SU-DHL-6 (cell line): ENCODE measurements at regions not wholly inside any gene's neighbourhood (a gene's known extent, or its start where the extent isn't known, plus 50 kb on each side); places are given as distances from the start of the nearest gene placed in this dataset.

ENCODE experiments used
- H2AFZ ChIP-seq: fragments of 200-600 bp; sonication (generic); 2 replicates; pipeline ENCODE4 v1.6.1; 2014; ENCODE audit warnings: low read depth, mild to moderate bottlenecking, moderate library complexity, mixed read lengths, antibody characterized with exemption, low read length; ENCODE audit not compliant: severe bottlenecking
- H3F3A ChIP-seq: fragments of 200-600 bp; shearing (Covaris generic); 2 replicates; pipeline ENCODE4 v1.6.0; 2016; ENCODE audit warnings: antibody characterized with exemption, mild to moderate bottlenecking; ENCODE audit not compliant: insufficient read depth
- H3K27ac ChIP-seq: fragments of 200-600 bp; sonication (generic); 2 replicates; pipeline ENCODE4 v1.5.1; 2016; ENCODE audit warnings: low read depth, mild to moderate bottlenecking, low read length, moderate library complexity, mixed read lengths
- H3K27me3 ChIP-seq: fragments of 200-600 bp; sonication (generic), shearing (Covaris generic); 2 replicates; pipeline ENCODE4 v1.6.0; 2014; ENCODE audit warnings: mild to moderate bottlenecking, low read length
- H3K36me3 ChIP-seq: fragments of 200-600 bp; sonication (generic); 2 replicates; pipeline ENCODE4 v1.6.1; 2014; ENCODE audit warnings: mild to moderate bottlenecking, low read length, mixed read lengths
- H3K4me2 ChIP-seq: fragments of 300-600, 200-600 bp; shearing (Covaris generic), sonication (generic); 2 replicates; pipeline ENCODE4 v1.6.0; 2014; ENCODE audit warnings: low read length, low read depth, mild to moderate bottlenecking; ENCODE audit not compliant: poor library complexity, severe bottlenecking
- H3K4me3 ChIP-seq: fragments of 200-600 bp; sonication (generic); 2 replicates; pipeline ENCODE4 v1.5.1; 2014; ENCODE audit warnings: antibody characterized with exemption, low read length, mild to moderate bottlenecking, mixed read lengths; ENCODE audit not compliant: insufficient read depth, poor library complexity, severe bottlenecking
- H3K79me2 ChIP-seq: fragments of 200-600 bp; sonication (generic); 2 replicates; pipeline ENCODE4 v1.6.1; 2014; ENCODE audit warnings: mild to moderate bottlenecking, low read length, moderate library complexity; ENCODE audit not compliant: insufficient read depth
- H3K9ac ChIP-seq: fragments of 200-600 bp; sonication (generic); 2 replicates; pipeline ENCODE4 v1.7.0; 2014; ENCODE audit warnings: mild to moderate bottlenecking, low read length
- H3K9me2 ChIP-seq: fragments of 200-600 bp; sonication (generic); replicated peaks from 2 replicates; pipeline ENCODE4 v1.6.1; 2014; ENCODE audit warnings: low read length; ENCODE audit not compliant: insufficient read depth
- H3K9me3 ChIP-seq: fragments of 200-600 bp; sonication (generic); 2 replicates; pipeline ENCODE4 v1.6.1; 2014; ENCODE audit warnings: low read length, mixed read lengths; ENCODE audit not compliant: insufficient read depth
- H4K20me1 ChIP-seq: fragments of 200-600 bp; sonication (generic); 2 replicates; pipeline ENCODE4 v1.6.1; 2014; ENCODE audit warnings: low read depth, mild to moderate bottlenecking, antibody characterized with exemption, low read length, moderate library complexity, mixed read lengths
- EZH2phosphoT487 ChIP-seq: fragments of 200-600 bp; sonication (generic), shearing (Covaris generic); conservative IDR thresholded peaks from 2 replicates; pipeline ENCODE4 v1.6.1; 2018; ENCODE audit warnings: mild to moderate bottlenecking, antibody characterized with exemption, low read length, moderate library complexity, mixed read lengths
- TF ChIP-seq, protein P1 (sequence below): fragments of 200-600 bp; sonication (generic); IDR thresholded peaks from one replicate; pipeline ENCODE4 v1.5.1; 2017; ENCODE audit warnings: antibody characterized with exemption, mild to moderate bottlenecking, low read length, moderate library complexity; ENCODE audit not compliant: insufficient read depth, poor library complexity, severe bottlenecking

DNA sequence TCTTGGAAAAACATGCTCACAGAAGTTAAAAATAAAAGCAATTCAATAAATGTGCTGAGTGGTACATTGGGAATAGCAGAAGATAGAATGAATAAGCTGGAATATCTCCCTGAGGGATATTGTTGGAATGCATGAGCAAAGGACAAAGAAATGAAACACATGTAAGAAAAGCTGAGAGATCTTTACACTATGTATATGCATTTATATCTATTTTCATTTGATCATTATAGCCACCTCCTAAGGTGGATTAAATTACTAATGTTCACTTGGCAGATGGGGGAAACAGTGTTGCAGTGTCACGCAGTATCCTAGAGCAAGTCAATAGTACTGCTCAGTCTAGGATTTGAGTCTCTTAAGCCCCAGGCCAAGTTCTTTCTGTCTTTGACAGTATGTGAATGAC lies 542.0 kb upstream of the MARCKS start:
- H3K9ac ChIP-seq = no peak overlapping the region
- H3K36me3 ChIP-seq = no peaks in the 10 kb centered on the region
- H3K27me3 ChIP-seq = no peaks in the 10 kb centered on the region
- no peak overlapping the region for H3K27ac ChIP-seq
- no peaks in the 10 kb centered on the region for H3K79me2 ChIP-seq
- H3K4me2 ChIP-seq = no peak overlapping the region
- H3K4me3 ChIP-seq = no peak overlapping the region
- H3K9me2 ChIP-seq = no peaks in the 10 kb centered on the region
- no peaks in the 10 kb centered on the region for H3K9me3 ChIP-seq
- no peaks in the 10 kb centered on the region for H4K20me1 ChIP-seq
- no peak for TF ChIP-seq EZH2phosphoT487
- TF ChIP-seq, protein P1, sequence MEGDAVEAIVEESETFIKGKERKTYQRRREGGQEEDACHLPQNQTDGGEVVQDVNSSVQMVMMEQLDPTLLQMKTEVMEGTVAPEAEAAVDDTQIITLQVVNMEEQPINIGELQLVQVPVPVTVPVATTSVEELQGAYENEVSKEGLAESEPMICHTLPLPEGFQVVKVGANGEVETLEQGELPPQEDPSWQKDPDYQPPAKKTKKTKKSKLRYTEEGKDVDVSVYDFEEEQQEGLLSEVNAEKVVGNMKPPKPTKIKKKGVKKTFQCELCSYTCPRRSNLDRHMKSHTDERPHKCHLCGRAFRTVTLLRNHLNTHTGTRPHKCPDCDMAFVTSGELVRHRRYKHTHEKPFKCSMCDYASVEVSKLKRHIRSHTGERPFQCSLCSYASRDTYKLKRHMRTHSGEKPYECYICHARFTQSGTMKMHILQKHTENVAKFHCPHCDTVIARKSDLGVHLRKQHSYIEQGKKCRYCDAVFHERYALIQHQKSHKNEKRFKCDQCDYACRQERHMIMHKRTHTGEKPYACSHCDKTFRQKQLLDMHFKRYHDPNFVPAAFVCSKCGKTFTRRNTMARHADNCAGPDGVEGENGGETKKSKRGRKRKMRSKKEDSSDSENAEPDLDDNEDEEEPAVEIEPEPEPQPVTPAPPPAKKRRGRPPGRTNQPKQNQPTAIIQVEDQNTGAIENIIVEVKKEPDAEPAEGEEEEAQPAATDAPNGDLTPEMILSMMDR = no peak
- H3F3A ChIP-seq = no peaks in the 10 kb centered on the region
- H2AFZ ChIP-seq = no peak overlapping the region

DNA sequence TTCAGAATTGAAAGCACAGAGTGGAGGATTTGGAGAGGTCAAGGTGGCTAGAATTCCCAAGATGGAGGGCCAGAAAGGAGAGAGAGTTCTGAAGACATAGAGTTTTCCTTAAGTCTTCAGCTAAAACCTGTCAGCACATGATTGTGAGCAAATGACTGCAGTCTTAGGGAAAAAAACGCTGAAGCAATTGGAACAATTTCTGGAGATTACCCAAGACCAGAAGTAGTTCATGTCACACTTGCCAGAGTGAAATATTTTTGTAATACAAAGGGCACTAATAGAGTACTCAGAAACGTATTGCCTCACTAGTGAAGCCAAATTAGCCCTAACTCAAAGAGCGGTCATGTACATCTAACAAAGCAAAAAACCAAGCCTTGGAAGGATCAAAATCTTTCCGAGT lies 541.3 kb upstream of the MARCKS start:
- H3K4me3 ChIP-seq = no peak overlapping the region

DNA sequence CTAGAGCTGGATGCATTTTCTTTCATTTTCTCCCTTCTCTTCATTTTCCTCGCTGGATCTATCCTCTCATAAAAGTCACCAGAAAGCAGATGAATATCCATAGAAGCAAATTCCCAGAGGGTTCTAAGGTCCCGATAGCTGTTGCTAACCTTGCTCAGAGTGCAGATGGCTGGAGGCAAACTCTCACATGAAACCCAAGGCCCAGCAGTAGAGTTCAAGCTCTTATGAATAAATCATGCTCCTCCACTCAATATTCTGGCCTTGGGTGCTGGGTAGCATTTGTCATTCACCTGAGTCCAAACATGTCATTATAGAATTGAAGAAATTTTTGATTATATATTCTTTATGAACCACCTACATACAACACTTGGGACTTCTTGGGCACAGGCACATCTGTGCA lies 539.7 kb upstream of the MARCKS start:
- Histone ChIP-seq H3F3A (no peaks in the 10 kb centered on the region), H3K4me3 (no peak overlapping the region), H3K27ac (no peak overlapping the region)

More for the DNA sequence above, 541.3 kb upstream of the MARCKS start:
- H3K79me2 ChIP-seq = no peaks in the 10 kb centered on the region
- H2AFZ ChIP-seq = no peak overlapping the region
- H3F3A ChIP-seq = no peaks in the 10 kb centered on the region
- H3K27me3 ChIP-seq = no peaks in the 10 kb centered on the region
- no peaks in the 10 kb centered on the region for H3K36me3 ChIP-seq
- no peaks in the 10 kb centered on the region for H4K20me1 ChIP-seq
- no peak overlapping the region for H3K4me2 ChIP-seq
- H3K27ac ChIP-seq = no peak overlapping the region
- H3K9ac ChIP-seq = no peak overlapping the region
- H3K9me3 ChIP-seq = no peaks in the 10 kb centered on the region
- H3K9me2 ChIP-seq = no peaks in the 10 kb centered on the region
- TF ChIP-seq, protein P1 = no peak
- TF ChIP-seq EZH2phosphoT487 = no peak

More for the DNA sequence above, 539.7 kb upstream of the MARCKS start:
- H3K27me3 ChIP-seq = no peaks in the 10 kb centered on the region
- no peak overlapping the region for H3K4me2 ChIP-seq
- H3K9ac ChIP-seq = no peak overlapping the region
- H3K9me3 ChIP-seq = no peaks in the 10 kb centered on the region
- H2AFZ ChIP-seq = no peak overlapping the region
- no peaks in the 10 kb centered on the region for H3K79me2 ChIP-seq
- TF ChIP-seq, protein P1 = no peak
- no peak for TF ChIP-seq EZH2phosphoT487
- H3K9me2 ChIP-seq = no peaks in the 10 kb centered on the region
- H4K20me1 ChIP-seq = no peaks in the 10 kb centered on the region
- no peaks in the 10 kb centered on the region for H3K36me3 ChIP-seq
